Right cardiac atrium (tissue), 5 donors: ENCODE measurements at regions not wholly inside any gene's neighbourhood (a gene's known extent, or its start where the extent isn't known, plus 50 kb on each side); places are given as distances from the start of the nearest gene placed in this dataset.
A peak's percentile ranks its signal among the peaks of the same experiment; 100 is the strongest.
"Not testable (repeated sequence)": the region's sequence is repeated elsewhere in the genome, so short reads cannot be mapped to it uniquely, and the experiment has no call there.

Experiments used
- ATAC-seq, 2 donors: fragments of 200-7000 bp; cut with Tn5 transposase; one replicate each; pipeline versions ENCODE4 v1.8.0 to v1.9.1; 2020; ENCODE audit warnings: moderate library complexity in 2 of 2, mild to moderate bottlenecking in 1 of 2
- DNase-seq, 3 donors: peaks; one replicate each; pipeline ENCODE4 v3.0.0-alpha.2; 2020
- H3K27ac ChIP-seq: one replicate; pipeline ENCODE4 v1.5.1; 2013; ENCODE audit warnings: mild to moderate bottlenecking, low read length, control low read depth, moderate library complexity
- H3K27me3 ChIP-seq: one replicate; pipeline ENCODE4 v1.6.1; 2013; ENCODE audit not compliant: control insufficient read depth, insufficient read depth
- H3K4me1 ChIP-seq: one replicate; pipeline ENCODE4 v1.6.1; 2013; ENCODE audit warnings: low read length; ENCODE audit not compliant: control insufficient read depth, insufficient read depth
- H3K4me3 ChIP-seq: one replicate; pipeline ENCODE4 v1.5.1; 2013; ENCODE audit warnings: low read length, control low read depth
- H3K9me3 ChIP-seq: one replicate; pipeline ENCODE4 v1.6.1; 2013; ENCODE audit warnings: low read length; ENCODE audit not compliant: control insufficient read depth
- WGBS: extraction: QIAGEN DNeasy Blood & Tissue Kit; methylation state at CpG from one replicate; pipeline ENCODE4 v1.1.7; 2013; 5-methylcytosine and 5-hydroxymethylcytosine counted together
- intact Hi-C, 4 donors: fragments of 100-400 bp; cut with DNase I; formaldehyde crosslinking; loops; one replicate each; pipeline versions ENCODE4 v1.11.0 to v1.14.0; 2022 to 2023
- donor health status: healthy with polysubstance abuse.
- donor health status: DM: no; HTN: yes; CAD: no.
- donor health status: DM: no; HTN: no; CAD: no.
- donor health status: DM: no; HTN: yes; CAD: no; lungs with severe emphysema.
- donor health status: DM: yes; HTN: yes; CAD: no.

DNA sequence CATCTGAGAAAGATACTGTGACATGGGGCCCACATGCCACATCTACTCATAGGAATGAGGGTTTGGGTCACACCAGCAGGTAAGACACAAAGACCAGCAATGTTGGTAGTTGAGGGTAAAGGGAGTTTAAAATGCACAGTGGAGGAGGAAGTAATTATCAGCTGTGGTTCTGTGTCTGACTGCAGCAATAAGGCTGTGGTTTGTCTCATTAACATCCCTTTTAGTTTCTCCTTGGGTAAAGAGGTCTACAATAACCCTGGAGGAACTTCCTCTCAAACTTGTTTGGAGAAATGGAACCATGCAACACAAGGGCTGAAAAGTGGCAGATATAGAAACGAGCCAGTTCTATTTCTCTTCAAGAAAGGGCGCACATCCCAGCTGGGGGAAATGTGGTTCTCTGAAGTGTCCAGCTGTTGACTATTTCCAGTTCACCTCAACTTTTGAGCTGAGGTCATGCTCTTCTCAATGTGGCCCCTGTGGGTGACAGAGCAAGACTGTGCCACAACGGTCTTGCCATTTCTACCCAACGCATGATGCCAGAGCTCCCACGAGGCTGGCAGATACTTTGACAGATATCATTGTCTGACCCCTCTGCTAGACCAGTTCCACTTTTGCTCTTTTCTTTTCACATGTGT lies 234.3 kb downstream of the SQOR start:
- DNase-seq (no peak), ATAC-seq (no peak)
- intact Hi-C loops = no loop called here
- WGBS = 83% methylated on average over 5 of the region's 5 CpGs
- Histone ChIP-seq H3K4me1 (no peaks in the 10 kb centered on the region), H3K9me3 (no peaks in the 10 kb centered on the region), H3K27me3 (no peaks in the 10 kb centered on the region), H3K27ac (no peak overlapping the region), H3K4me3 (no peak overlapping the region)

DNA sequence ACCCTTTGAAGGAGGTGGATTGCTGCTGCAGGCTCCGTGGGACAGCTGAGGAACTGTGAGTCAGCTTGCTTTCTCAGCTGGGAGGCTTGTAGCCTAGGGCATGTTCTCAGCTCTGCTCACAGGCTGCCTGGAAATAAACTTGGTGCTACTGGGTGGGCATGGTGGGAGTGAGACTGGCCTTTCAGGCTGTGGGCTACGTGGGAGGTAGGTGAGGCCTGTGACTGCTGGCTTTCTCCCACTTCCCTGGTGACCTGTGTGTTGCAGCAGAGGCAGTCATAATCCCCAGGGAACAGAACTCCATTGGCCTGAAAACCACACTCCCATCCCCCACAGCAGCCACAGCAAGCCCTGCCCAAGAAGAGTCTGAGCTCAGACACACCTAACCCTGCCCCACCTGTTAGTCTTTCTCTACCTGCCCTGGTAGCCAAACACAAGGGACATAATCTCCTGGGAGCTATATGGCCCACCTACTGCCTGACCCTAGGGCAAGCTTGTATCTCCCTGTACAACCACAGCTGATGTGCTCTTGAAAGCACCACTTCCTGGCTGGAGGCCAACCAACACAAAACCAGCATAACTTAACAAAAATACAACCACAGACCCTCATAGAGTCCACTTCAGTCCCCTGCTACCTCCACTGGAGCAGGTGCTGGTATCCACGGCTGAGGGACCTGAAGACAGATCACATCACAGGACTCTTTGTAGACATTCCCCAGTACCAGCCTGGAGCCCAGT lies 236.5 kb downstream of the SQOR start:
- Histone ChIP-seq H3K9me3 (no peaks in the 10 kb centered on the region), H3K27me3 (no peaks in the 10 kb centered on the region), H3K4me1 (no peaks in the 10 kb centered on the region), H3K4me3 (no peak overlapping the region), H3K27ac (no peak overlapping the region)
- intact Hi-C loops = no loop called here
- 74% methylated on average over 3 of the region's 3 CpGs for WGBS
- ATAC-seq = no peak
- no peak for DNase-seq

DNA sequence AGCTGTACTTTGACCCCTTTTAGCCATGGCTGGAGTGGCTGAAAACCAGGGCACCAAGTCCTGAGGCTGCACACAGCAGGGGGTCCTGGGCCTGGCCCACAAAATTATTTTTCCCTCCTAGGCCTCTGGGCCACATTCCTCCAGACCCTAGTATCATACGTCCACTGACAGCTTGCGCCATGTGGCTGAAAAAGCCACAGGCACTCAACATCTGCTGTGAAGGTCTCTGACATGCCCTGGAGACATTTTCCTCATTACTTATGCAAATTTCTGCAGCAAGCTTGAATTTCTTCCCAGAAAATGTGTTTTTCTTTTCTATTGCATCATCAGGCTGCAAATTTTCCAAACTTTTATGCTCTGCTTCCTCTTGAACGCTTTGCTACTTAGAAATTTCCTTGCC lies 239.0 kb downstream of the SQOR start:
- WGBS = 66% methylated on average over 3 of the region's 3 CpGs
- H3K27me3 ChIP-seq = no peaks in the 10 kb centered on the region
- H3K4me1 ChIP-seq = no peaks in the 10 kb centered on the region
- ATAC-seq (peak; percentile 52 to 64), DNase-seq (peak in 2 of 3 donors; percentile 37 to 63)
- intact Hi-C loops = no loop called here
- H3K4me3 ChIP-seq = no peak overlapping the region
- H3K27ac ChIP-seq = no peak overlapping the region
- no peaks in the 10 kb centered on the region for H3K9me3 ChIP-seq

DNA sequence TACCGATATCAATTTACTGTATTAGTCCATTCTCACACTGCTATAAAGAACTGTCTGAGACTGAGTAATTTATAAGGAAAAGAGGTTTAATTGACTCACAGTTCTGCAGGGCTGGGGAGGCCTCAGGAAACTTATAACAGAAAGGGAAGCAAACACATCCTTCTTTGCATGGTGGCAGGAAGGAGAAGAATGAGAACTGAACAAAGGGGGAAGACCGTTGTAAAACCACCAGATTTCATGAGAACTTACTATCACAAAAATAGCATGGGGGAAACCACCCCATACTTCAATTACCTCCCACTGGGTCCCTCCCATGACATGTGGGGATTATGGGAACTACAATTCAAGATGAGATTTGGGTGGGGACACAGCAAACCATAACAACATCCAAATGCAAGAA lies 239.7 kb downstream of the SQOR start:
- H3K4me3 ChIP-seq, H3K27me3 ChIP-seq, H3K9me3 ChIP-seq, ATAC-seq, H3K27ac ChIP-seq, H3K4me1 ChIP-seq, intact Hi-C loops, DNase-seq: not testable (repeated sequence)
- WGBS = 73% methylated on average over 2 of the region's 2 CpGs

DNA sequence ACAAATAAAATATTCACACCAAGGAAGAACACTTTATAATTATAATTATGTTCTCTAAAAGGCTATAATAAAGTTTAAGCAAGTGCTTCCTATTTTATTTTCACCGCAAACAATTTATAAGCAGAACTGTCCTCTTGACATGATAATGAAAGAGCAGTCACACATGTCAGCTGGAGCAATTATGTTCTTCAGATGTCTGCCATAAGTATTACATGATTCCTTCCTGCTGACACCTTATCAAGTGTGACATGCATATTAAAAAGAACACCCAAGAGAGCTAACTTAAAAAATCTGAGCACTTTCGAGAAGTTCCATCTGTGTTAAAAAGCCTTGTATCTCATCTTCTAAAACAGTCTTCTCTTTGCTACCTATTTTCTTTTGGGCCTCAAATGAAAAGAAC lies 249.5 kb downstream of the SQOR start:
- H3K27me3 ChIP-seq = no peaks in the 10 kb centered on the region
- WGBS = 66% methylated on average over 2 of the region's 2 CpGs
- ATAC-seq = no peak
- H3K9me3 ChIP-seq = no peaks in the 10 kb centered on the region
- DNase-seq = no peak
- no peaks in the 10 kb centered on the region for H3K4me1 ChIP-seq
- intact Hi-C loops = no loop called here
- no peak overlapping the region for H3K4me3 ChIP-seq
- no peak overlapping the region for H3K27ac ChIP-seq

DNA sequence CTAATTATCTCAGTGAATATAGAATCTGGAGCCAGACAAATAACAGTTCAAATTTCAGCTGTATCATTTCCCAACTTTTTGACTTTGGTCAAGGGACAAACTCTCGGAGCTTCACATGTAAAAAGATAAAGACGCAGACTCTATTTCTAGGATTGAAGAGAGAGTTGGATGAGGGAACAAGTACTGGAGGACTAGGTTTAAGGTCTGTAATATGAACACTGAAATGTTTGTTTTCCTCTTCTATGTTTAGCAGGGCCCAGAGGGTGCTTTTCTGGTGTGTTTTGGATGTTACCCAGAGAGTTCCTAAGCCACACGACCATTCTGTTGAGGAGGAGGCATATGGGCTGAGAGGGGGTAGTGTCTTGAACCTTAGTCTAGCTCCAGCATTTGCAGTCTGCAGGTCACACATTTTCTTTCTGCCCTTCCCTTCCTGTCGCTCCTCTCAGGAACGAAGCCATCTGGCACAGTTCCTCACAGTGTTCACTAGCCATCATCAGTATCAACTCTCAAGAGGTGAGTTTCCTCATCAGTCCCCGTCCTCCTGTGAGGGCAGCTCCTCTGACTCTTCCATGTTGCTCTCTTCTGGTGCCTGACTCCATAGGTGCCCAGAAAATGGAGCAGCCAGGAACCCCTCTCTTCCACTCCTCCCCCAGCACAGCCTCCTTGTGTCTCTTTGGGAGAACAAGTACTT lies 250.1 kb downstream of the SQOR start:
- 38% methylated on average over 6 of the region's 6 CpGs for WGBS
- intact Hi-C loops = no loop called here

DNA sequence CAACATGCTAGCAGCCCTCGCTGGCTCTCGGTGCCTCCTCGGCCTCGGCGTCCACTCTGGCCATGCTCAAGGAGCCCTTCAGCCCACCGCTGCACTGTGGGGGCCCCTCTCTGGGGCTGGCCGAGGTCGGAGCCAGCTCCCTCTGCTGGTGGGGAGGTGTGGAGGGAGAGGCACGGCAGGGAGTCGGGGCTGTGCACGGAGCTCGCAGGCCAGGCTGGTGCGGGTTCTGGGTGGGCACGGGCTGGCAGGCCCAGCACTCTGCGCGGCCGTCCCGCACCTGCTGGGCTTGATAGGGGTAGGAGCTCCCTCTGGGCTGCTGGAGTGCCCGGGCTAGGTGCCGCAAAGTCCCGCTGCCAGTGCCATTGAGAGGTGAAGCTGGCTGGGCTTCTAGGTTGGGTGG lies 251.0 kb downstream of the SQOR start:
- no peak overlapping the region for H3K27ac ChIP-seq
- H3K27me3 ChIP-seq = no peaks in the 10 kb centered on the region
- no peaks in the 10 kb centered on the region for H3K9me3 ChIP-seq
- intact Hi-C loops = no loop called here
- DNase-seq (no peak), ATAC-seq (no peak)
- H3K4me1 ChIP-seq = no peaks in the 10 kb centered on the region
- 96% methylated on average over 21 of the region's 21 CpGs for WGBS
- no peak overlapping the region for H3K4me3 ChIP-seq

More for the DNA sequence above, 250.1 kb downstream of the SQOR start:
- ATAC-seq (no peak), DNase-seq (no peak)
- Histone ChIP-seq H3K4me3 (no peak overlapping the region), H3K4me1 (no peaks in the 10 kb centered on the region), H3K9me3 (no peaks in the 10 kb centered on the region), H3K27me3 (no peaks in the 10 kb centered on the region), H3K27ac (no peak overlapping the region)

DNA sequence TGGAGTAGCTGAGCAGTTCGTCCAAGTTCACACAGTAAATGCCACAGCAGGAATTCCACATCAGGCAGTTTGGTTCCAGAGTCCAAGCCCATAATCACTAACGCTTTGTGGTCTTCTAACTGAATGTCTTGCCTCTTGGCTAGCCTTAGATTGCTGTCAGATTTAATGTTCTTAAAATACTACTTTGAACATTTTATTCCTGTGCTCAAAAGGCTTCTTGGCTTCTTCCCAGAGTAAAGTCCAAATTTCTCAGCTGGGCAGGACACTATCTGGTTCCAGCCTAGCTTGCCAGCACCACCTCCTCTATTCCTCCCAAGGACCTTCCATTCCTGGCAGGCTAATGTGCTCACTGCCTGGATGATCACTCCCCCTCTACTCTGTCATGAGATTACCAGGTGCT lies 256.9 kb downstream of the SQOR start:
- 30% methylated on average over 2 of the region's 2 CpGs for WGBS
- intact Hi-C loops = no loop called here
- DNase-seq = peak in 2 of 3 donors; percentile 47 to 56

DNA sequence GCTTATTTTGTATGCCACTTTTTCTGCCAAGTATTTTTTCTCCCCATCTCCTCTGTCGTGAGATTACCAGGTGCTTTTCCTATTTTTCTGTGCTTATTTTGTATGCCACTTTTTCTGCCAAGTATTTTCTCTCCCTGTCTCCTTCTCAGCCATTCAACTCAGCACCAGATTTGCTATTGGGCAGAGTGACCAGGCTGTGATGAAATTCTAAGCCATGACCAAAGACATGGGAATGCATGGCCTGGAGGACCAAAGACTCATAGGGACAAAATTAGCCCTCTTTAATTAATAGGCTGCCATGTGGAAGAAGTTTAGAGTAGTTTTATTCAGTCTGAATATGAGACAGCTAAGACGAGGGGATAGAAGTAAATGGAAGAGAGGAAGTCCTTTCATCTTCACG lies 257.4 kb downstream of the SQOR start:
- ATAC-seq (peak; percentile 76 to 85), DNase-seq (no peak)
- Histone ChIP-seq H3K27ac (no peak overlapping the region), H3K27me3 (no peaks in the 10 kb centered on the region), H3K9me3 (no peaks in the 10 kb centered on the region), H3K4me3 (no peak overlapping the region), H3K4me1 (peaks cover 2% of the 10 kb centered on the region)
- intact Hi-C loops = no loop called here
- 46% methylated on average over 3 of the region's 3 CpGs for WGBS

More for the DNA sequence above, 256.9 kb downstream of the SQOR start:
- peaks cover 2% of the 10 kb centered on the region for H3K4me1 ChIP-seq
- H3K4me3 ChIP-seq = no peak overlapping the region
- ATAC-seq = peak; percentile 92 to 97
- no peaks in the 10 kb centered on the region for H3K9me3 ChIP-seq
- no peak overlapping the region for H3K27ac ChIP-seq
- H3K27me3 ChIP-seq = no peaks in the 10 kb centered on the region

DNA sequence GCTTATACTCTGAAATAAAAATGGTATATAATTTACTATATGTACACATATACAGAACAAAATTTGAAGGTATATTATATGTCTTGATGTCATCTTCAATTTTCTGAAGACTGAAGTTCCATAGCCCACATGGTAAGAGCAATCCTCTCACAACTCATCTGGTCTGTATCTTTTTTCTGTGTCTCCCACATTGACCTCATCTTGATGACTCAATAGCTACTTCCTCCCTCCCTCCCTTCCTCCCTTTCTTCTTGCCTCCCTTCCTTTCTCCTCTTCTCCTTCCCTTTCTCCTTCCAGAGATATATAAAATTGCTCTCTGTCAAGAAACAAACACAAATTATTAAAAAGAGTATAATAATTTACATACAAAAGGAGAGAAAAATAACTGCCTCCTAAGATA lies 268.5 kb downstream of the SQOR start:
- no peak for DNase-seq
- intact Hi-C loops = no loop called here

DNA sequence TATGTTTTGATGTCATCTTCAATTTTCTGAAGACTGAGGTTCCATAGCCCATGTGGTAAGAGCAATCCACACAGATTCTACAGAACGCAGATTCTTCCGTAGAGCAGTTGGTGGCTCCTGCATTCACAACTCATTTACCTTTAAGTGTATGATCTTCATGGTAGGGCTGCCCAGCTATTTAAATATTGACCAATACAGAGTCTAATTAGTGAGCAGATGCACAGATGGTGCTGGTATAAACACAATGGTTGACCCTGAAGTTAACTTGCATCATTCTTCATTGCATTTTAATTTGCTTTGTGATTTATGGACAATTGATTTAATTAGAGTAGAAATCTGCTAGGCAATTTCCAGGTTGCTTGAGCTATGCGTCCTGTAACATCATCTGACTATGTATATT lies 269.2 kb downstream of the SQOR start:
- DNase-seq = no peak
- H3K27ac ChIP-seq = no peak overlapping the region
- ATAC-seq = no peak
- H3K4me3 ChIP-seq = no peak overlapping the region
- no peaks in the 10 kb centered on the region for H3K4me1 ChIP-seq
- 97% methylated on average over 3 of the region's 3 CpGs for WGBS
- no peaks in the 10 kb centered on the region for H3K27me3 ChIP-seq
- intact Hi-C loops = no loop called here
- no peaks in the 10 kb centered on the region for H3K9me3 ChIP-seq

More for the DNA sequence above, 268.5 kb downstream of the SQOR start:
- Histone ChIP-seq H3K27ac (no peak overlapping the region), H3K9me3 (no peaks in the 10 kb centered on the region), H3K4me3 (no peak overlapping the region), H3K27me3 (no peaks in the 10 kb centered on the region), H3K4me1 (no peaks in the 10 kb centered on the region)
- no peak for ATAC-seq
